ENCODE measurements at regions not wholly inside any gene's neighbourhood (a gene's known extent, or its start where the extent isn't known, plus 50 kb on each side); places are given as distances from the start of the nearest gene placed in this dataset.

DNA sequence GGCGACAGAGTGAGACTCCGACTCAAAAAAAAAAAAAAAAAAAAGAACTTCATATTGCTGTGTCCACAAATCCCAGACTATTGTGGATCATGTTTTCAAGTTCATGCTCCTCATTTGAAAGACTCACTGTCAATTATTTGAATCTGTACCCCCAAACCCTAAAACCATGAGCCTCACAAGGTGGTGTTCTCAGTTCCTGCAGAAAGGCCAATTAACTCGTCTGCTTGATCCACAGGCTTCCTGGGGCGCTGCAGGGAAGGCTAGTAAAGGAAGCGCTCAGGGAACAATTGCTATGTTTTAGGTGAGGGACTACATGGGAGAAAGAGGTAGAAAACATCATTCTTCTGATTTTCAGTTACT lies 396.8 kb upstream of the NETO1 start:
- TF ChIP-seq, protein P1, sequence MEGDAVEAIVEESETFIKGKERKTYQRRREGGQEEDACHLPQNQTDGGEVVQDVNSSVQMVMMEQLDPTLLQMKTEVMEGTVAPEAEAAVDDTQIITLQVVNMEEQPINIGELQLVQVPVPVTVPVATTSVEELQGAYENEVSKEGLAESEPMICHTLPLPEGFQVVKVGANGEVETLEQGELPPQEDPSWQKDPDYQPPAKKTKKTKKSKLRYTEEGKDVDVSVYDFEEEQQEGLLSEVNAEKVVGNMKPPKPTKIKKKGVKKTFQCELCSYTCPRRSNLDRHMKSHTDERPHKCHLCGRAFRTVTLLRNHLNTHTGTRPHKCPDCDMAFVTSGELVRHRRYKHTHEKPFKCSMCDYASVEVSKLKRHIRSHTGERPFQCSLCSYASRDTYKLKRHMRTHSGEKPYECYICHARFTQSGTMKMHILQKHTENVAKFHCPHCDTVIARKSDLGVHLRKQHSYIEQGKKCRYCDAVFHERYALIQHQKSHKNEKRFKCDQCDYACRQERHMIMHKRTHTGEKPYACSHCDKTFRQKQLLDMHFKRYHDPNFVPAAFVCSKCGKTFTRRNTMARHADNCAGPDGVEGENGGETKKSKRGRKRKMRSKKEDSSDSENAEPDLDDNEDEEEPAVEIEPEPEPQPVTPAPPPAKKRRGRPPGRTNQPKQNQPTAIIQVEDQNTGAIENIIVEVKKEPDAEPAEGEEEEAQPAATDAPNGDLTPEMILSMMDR (conservative IDR thresholded peaks at IDR 0.05; ENCODE audit: low read length), result no peak
- no peak for TF ChIP-seq EZH2phosphoT487 (IDR thresholded peaks at IDR 0.05; ENCODE audit: borderline replicate concordance)

Data from Loucy (cell line).